ENCODE measurements at regions not wholly inside any gene's neighbourhood (a gene's known extent, or its start where the extent isn't known, plus 50 kb on each side); places are given as distances from the start of the nearest gene placed in this dataset.
"Not testable (repeated sequence)": the region's sequence is repeated elsewhere in the genome, so short reads cannot be mapped to it uniquely, and the experiment has no call there.

GRCh38 chr10:42177793-42178689 lies 460.3 kb downstream of the ZNF33B start:
- CTCF ChIA-PET = interaction anchor here (0.7 kb wide), 1 partner anchor 900 kb away, joined by 3 read pairs; no protein-coding TSS in a partner anchor
- H3K4me1 ChIP-seq (ENCODE audit: control insufficient read depth, extremely low read depth, insufficient read depth, low read length); H3K9ac ChIP-seq (replicated peaks; ENCODE audit: extremely low read depth, insufficient read depth, low read length); H3K4me3 ChIP-seq (replicated peaks in 1 of 3; ENCODE audit: insufficient read depth in 1 of 3, low read depth in 1 of 3, low read length in 3 of 3); H3K27ac ChIP-seq (ENCODE audit: insufficient read depth, low read depth, low read length); dilution Hi-C loops (cut with MboI; ENCODE audit: extremely low pct_ligation_motif_present, low sequenced_read_pairs); H3K9me1 ChIP-seq (replicated peaks; ENCODE audit: control insufficient read depth, extremely low read depth, insufficient read depth, low read length); H3K4me2 ChIP-seq (ENCODE audit: insufficient read depth, low read length); intact Hi-C loops (cut with micrococcal nuclease); POLR2A ChIA-PET; H2AFZ ChIP-seq (ENCODE audit: low read depth, low read length); FAIRE-seq; BruUV-seq (replicated peaks); H3K27me3 ChIP-seq (ENCODE audit: control insufficient read depth in 2 of 2, insufficient read depth in 2 of 2, low read length in 2 of 2); H3K36me3 ChIP-seq (ENCODE audit: control insufficient read depth in 2 of 2, extremely low read depth in 1 of 2, insufficient read depth in 2 of 2, low read length in 2 of 2); H4K20me1 ChIP-seq (replicated peaks; ENCODE audit: control insufficient read depth, extremely low read depth, insufficient read depth, low read length); H3K9me3 ChIP-seq (replicated peaks; ENCODE audit: control insufficient read depth, insufficient read depth, low read length); H3K79me2 ChIP-seq (ENCODE audit: control insufficient read depth, insufficient read depth, low read length): not testable (repeated sequence)
- peak; percentile 46 for TF ChIP-seq EZH2 (IDR thresholded peaks at IDR 0.05; ENCODE audit: borderline replicate concordance, low read depth, low read length, severe bottlenecking)
- peak in 1 of 2 donors; percentile 16 for TF ChIP-seq CTCF (IDR thresholded peaks at IDR 0.05; ENCODE audit: extremely low read depth in 1 of 2, insufficient read depth in 1 of 2, low read depth in 1 of 2, low read length in 2 of 2)
- DNase-seq (ENCODE audit: low read depth, low spot score) = peak; percentile 45

- DNase-seq (ENCODE audit: low read depth, low spot score) (no peak), FAIRE-seq (no peak)
- no TSS peak for BruUV-seq (replicated peaks)
- no peaks in the 10 kb centered on the region for H3K79me2 ChIP-seq (ENCODE audit: control insufficient read depth, insufficient read depth, low read length)
- H3K4me3 ChIP-seq (replicated peaks in 1 of 3; ENCODE audit: insufficient read depth in 1 of 3, low read depth in 1 of 3, low read length in 3 of 3) = no peak overlapping the region
- no peak overlapping the region for H3K4me2 ChIP-seq (ENCODE audit: insufficient read depth, low read length)
- no peaks in the 10 kb centered on the region for H4K20me1 ChIP-seq (replicated peaks; ENCODE audit: control insufficient read depth, extremely low read depth, insufficient read depth, low read length)
- no peaks in the 10 kb centered on the region for H3K9me1 ChIP-seq (replicated peaks; ENCODE audit: control insufficient read depth, extremely low read depth, insufficient read depth, low read length)
- ChIA-PET CTCF (no interaction called here), POLR2A (no interaction called here)
- no peaks in the 10 kb centered on the region for H3K9me3 ChIP-seq (replicated peaks; ENCODE audit: control insufficient read depth, insufficient read depth, low read length)
- no peak overlapping the region for H3K9ac ChIP-seq (replicated peaks; ENCODE audit: extremely low read depth, insufficient read depth, low read length)
- dilution Hi-C loops (cut with MboI; ENCODE audit: extremely low pct_ligation_motif_present, low sequenced_read_pairs) (no loop called here), intact Hi-C loops (cut with micrococcal nuclease) (no loop called here)
- H3K36me3 ChIP-seq (ENCODE audit: control insufficient read depth in 2 of 2, extremely low read depth in 1 of 2, insufficient read depth in 2 of 2, low read length in 2 of 2) = no peaks in the 10 kb centered on the region
- no peaks in the 10 kb centered on the region for H3K4me1 ChIP-seq (ENCODE audit: control insufficient read depth, extremely low read depth, insufficient read depth, low read length)
- H3K27me3 ChIP-seq (ENCODE audit: control insufficient read depth in 2 of 2, insufficient read depth in 2 of 2, low read length in 2 of 2) = peaks cover 0 to 3% of the 10 kb centered on the region in 2 experiments
- TF ChIP-seq EZH2 (IDR thresholded peaks at IDR 0.05; ENCODE audit: borderline replicate concordance, low read depth, low read length, severe bottlenecking) (peak; percentile 76), POLR2AphosphoS5 (IDR thresholded peaks at IDR 0.05; ENCODE audit: insufficient read depth, low read depth, low read length) (no peak)
- H2AFZ ChIP-seq (ENCODE audit: low read depth, low read length) = no peak overlapping the region
- H3K27ac ChIP-seq (ENCODE audit: insufficient read depth, low read depth, low read length) = no peak overlapping the region
These were observed 461.1 kb downstream of the ZNF33B start for GRCh38 chr10:42177077-42177792.
